HL-60 (cell line): ENCODE measurements at regions not wholly inside any gene's neighbourhood (a gene's known extent, or its start where the extent isn't known, plus 50 kb on each side); places are given as distances from the start of the nearest gene placed in this dataset.

Experiments used
- DNase-seq, 2 experiments: peaks; one replicate each; pipeline ENCODE4 v3.0.0-alpha.2; 2010 to 2020; ENCODE audit warnings: low read depth in 1 of 2, low spot score in 1 of 2
- H3K27ac ChIP-seq: fragments of 250-450 bp; sonication (Bioruptor Pico); replicated peaks from 2 replicates; pipeline ENCODE4 v1.5.1; 2020; ENCODE audit warnings: mild to moderate bottlenecking, moderate library complexity
- H3K27me3 ChIP-seq: fragments of 250-450 bp; sonication (Bioruptor Pico); 2 replicates; pipeline ENCODE4 v1.5.1; 2021; ENCODE audit warnings: mild to moderate bottlenecking, moderate library complexity; ENCODE audit not compliant: insufficient read depth, poor library complexity, severe bottlenecking
- H3K4me3 ChIP-seq: replicated peaks from 2 replicates; pipeline ENCODE4 v1.5.1; 2011; ENCODE audit warnings: mild to moderate bottlenecking, control low read depth, low read length; ENCODE audit not compliant: insufficient read depth
- GABPA ChIP-seq: IDR thresholded peaks from 2 replicates; pipeline ENCODE4 v1.6.1; 2012; ENCODE audit warnings: low read depth
- POLR2AphosphoS5 ChIP-seq: IDR thresholded peaks from 2 replicates; pipeline ENCODE4 v1.6.1; 2012; ENCODE audit warnings: low read depth
- SPI1 ChIP-seq: IDR thresholded peaks from 2 replicates; pipeline ENCODE4 v1.6.1; 2012; ENCODE audit warnings: low read depth, mild to moderate bottlenecking, borderline replicate concordance
- TF ChIP-seq, protein P1 (sequence below): IDR thresholded peaks from one replicate; pipeline ENCODE4 v1.5.1; 2011; ENCODE audit warnings: low read length, control low read depth, inconsistent platforms; ENCODE audit not compliant: insufficient read depth
- TF ChIP-seq, protein P2 (sequence below): IDR thresholded peaks from 2 replicates; pipeline ENCODE4 v1.6.1; 2012; ENCODE audit warnings: low read depth; ENCODE audit not compliant: insufficient replicate concordance

GRCh38 chr20:7608250-7608649 lies 332.0 kb downstream of the HAO1 start:
- no peak for DNase-seq
- Histone ChIP-seq H3K27me3 (no peaks in the 10 kb centered on the region), H3K4me3 (no peak overlapping the region), H3K27ac (no peak overlapping the region)
- TF ChIP-seq, protein P1, sequence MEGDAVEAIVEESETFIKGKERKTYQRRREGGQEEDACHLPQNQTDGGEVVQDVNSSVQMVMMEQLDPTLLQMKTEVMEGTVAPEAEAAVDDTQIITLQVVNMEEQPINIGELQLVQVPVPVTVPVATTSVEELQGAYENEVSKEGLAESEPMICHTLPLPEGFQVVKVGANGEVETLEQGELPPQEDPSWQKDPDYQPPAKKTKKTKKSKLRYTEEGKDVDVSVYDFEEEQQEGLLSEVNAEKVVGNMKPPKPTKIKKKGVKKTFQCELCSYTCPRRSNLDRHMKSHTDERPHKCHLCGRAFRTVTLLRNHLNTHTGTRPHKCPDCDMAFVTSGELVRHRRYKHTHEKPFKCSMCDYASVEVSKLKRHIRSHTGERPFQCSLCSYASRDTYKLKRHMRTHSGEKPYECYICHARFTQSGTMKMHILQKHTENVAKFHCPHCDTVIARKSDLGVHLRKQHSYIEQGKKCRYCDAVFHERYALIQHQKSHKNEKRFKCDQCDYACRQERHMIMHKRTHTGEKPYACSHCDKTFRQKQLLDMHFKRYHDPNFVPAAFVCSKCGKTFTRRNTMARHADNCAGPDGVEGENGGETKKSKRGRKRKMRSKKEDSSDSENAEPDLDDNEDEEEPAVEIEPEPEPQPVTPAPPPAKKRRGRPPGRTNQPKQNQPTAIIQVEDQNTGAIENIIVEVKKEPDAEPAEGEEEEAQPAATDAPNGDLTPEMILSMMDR = no peak
- TF ChIP-seq GABPA = no peak
- no peak for TF ChIP-seq POLR2AphosphoS5
- TF ChIP-seq SPI1 = no peak
- TF ChIP-seq, protein P2, sequence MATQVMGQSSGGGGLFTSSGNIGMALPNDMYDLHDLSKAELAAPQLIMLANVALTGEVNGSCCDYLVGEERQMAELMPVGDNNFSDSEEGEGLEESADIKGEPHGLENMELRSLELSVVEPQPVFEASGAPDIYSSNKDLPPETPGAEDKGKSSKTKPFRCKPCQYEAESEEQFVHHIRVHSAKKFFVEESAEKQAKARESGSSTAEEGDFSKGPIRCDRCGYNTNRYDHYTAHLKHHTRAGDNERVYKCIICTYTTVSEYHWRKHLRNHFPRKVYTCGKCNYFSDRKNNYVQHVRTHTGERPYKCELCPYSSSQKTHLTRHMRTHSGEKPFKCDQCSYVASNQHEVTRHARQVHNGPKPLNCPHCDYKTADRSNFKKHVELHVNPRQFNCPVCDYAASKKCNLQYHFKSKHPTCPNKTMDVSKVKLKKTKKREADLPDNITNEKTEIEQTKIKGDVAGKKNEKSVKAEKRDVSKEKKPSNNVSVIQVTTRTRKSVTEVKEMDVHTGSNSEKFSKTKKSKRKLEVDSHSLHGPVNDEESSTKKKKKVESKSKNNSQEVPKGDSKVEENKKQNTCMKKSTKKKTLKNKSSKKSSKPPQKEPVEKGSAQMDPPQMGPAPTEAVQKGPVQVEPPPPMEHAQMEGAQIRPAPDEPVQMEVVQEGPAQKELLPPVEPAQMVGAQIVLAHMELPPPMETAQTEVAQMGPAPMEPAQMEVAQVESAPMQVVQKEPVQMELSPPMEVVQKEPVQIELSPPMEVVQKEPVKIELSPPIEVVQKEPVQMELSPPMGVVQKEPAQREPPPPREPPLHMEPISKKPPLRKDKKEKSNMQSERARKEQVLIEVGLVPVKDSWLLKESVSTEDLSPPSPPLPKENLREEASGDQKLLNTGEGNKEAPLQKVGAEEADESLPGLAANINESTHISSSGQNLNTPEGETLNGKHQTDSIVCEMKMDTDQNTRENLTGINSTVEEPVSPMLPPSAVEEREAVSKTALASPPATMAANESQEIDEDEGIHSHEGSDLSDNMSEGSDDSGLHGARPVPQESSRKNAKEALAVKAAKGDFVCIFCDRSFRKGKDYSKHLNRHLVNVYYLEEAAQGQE = peak; percentile 91

- Histone ChIP-seq H3K27me3 (no peaks in the 10 kb centered on the region), H3K4me3 (no peak overlapping the region), H3K27ac (no peak overlapping the region)
- DNase-seq = no peak
- TF ChIP-seq POLR2AphosphoS5 (no peak), SPI1 (no peak), GABPA (no peak)
- TF ChIP-seq, protein P1 = no peak
- TF ChIP-seq, protein P2 = no peak
Observed at GRCh38 chr20:7609251-7609650, 331.0 kb downstream of the HAO1 start.

GRCh38 chr20:7610681-7611080 lies 329.6 kb downstream of the HAO1 start:
- Histone ChIP-seq H3K27me3 (no peaks in the 10 kb centered on the region), H3K27ac (no peak overlapping the region), H3K4me3 (no peak overlapping the region)
- DNase-seq = no peak
- TF ChIP-seq GABPA (no peak), SPI1 (no peak), POLR2AphosphoS5 (no peak)
- TF ChIP-seq, protein P1 = no peak
- TF ChIP-seq, protein P2 = no peak
